Hindlimb muscle (tissue), 1 donor: ENCODE measurements at regions not wholly inside any gene's neighbourhood (a gene's known extent, or its start where the extent isn't known, plus 50 kb on each side); places are given as distances from the start of the nearest gene placed in this dataset.

ENCODE experiments used
- DNase-seq: peaks from one replicate; pipeline ENCODE4 v3.0.0-alpha.2; 2013

DNA sequence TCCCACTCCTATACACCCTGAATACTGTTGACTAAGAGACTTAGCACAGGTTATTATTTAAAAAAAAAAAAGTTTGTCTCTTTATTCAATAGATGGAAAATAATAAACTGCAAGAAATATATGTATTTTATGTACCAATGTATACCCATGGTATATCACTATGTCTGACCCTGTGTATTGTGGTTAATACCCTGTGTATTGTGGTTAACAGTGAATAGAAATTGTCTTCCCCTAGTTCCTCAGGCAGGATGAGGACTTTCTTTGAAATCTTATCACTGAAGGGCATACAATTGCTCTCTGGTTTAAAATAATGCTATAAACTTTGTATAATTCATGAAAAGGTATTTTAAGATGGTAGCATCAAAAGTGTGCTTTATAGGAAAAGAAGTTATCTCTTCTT is 80.0 kb upstream of the TMEM106B start:
- no peak for DNase-seq

DNA sequence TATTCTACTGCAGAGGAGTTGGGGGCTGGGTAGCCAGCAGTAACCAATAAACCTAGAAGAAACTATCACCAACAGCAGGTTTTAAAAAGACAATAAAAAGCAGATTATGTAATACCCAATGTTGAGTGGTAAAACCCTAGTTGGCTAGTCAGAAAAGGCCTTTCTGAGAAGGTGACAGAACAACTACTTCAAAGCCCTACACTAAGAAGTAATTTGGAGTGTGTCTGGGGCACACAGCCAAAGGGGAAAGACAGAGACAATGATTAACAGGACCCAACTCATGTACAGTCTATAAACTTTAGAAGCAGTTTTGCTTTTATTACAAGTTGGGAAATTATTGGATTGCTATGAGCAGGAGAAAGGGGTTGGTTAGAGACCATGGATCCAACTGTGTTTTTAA is 77.2 kb upstream of the TMEM106B start:
- DNase-seq, result no peak

- no peak for DNase-seq
Measured at GRCh38 chr7:12136523-12136922, 74.6 kb upstream of the TMEM106B start.

- DNase-seq, result no peak
Measured at GRCh38 chr7:12137283-12137682, 73.8 kb upstream of the TMEM106B start.

- DNase-seq, result no peak
Measured at GRCh38 chr7:12138421-12138820, 72.7 kb upstream of the TMEM106B start.

DNA sequence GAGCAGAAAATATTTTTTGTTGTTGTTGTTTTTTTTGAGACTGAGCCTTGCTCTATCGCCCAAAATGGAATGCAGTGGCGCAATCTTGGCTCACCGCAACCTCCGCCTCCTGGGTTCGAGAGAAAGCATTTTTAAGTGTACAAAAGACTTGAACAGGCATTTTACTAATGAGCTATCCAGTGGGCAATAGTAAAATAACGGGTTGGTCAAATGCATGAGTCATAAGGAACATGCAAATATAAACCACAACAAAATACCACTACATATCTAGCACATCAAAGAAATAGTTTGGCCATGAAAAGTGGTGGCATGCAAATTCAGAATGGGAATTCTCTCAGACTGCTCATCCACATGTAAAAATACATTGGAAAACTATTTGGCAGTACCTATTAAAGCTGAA is 71.7 kb upstream of the TMEM106B start:
- no peak for DNase-seq

DNA sequence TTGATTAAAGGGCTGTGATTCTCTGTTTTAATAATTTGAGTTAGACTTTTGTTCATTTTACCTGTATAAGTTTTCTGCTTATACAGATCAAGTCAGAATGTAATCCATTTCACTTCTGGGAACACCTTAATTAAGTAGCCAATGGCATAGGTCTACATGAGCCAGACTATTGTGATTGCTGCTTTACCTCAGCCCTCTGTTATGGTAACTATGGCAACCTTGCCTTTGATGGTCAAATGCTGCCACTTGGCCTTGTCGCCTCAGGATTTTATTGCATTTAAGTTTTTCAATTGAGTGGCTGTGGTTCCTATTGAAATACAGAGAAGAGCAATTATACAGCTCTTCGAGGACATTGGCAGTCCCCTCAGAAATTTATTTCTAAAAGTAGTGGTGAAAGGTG is 64.3 kb upstream of the TMEM106B start:
- no peak for DNase-seq

DNA sequence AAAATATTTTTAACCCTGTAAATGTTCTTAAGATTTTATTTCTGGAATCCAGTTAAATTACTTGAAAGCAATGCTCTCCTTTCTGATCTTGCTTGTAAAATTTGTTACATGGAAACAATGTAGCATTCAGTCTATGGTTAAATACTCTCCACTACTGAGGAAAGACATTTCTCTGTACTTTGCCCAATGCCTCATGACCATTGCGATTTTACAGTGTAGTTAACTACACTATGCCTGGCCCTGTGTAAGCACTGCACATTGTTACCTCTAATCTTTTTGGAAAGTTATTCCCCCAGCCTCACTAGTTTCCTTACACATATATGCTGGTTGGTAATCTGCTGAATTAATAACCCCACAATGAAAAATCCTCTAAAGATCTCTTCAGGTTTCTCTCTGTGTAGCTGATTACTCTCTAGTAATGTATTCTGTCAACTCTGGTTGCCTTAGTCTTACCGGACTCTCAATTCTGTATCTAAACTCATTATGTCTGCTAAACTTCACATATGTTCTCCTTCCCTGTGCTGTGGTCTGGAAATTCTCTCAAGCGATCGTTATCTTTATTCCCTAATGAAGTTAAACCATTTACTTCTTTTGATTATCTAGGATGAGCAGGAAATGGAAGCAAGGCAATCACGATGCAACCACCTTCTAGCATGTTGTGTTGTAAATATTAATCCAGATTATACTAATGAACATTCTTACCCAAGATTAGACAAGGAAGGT is 58.7 kb upstream of the TMEM106B start:
- DNase-seq, result no peak

DNA sequence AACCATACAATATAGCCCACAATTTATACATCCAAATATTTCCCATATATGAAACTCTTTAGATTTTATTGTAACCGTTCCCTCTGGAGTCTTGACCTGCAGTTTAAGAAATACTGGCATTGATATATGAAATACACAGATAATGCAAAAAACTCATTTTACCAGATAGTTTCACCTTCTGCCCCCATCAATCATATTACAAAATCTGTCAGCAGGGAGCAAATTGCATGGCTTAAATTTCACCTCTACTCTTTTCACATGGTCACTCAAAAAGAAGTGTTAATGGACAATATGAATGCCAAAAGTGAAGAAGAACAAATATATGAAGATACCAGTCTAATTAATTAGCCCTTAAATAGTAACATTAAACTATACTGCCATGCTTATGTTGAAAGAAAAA is 57.0 kb upstream of the TMEM106B start:
- DNase-seq, result no peak

DNA sequence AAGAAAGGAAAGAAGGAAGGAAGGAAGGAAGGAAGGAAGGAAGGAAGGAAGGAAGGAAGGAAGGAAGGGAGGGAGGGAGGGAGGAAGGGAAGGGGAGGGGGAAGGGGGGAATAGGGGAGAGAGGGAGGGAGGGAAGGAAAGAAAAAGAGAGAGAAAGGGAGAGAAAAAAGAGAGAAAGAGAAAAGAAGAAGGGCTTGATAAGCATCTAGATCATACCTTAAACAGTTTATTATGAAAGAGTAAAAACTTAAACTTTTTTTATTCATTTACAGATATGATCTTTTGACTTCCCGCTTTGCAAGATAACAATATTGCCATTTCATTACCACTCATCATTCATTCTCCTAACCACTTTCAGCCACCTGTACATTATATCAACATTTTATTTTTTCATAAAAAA is 53.6 kb upstream of the TMEM106B start:
- DNase-seq, result no peak

DNA sequence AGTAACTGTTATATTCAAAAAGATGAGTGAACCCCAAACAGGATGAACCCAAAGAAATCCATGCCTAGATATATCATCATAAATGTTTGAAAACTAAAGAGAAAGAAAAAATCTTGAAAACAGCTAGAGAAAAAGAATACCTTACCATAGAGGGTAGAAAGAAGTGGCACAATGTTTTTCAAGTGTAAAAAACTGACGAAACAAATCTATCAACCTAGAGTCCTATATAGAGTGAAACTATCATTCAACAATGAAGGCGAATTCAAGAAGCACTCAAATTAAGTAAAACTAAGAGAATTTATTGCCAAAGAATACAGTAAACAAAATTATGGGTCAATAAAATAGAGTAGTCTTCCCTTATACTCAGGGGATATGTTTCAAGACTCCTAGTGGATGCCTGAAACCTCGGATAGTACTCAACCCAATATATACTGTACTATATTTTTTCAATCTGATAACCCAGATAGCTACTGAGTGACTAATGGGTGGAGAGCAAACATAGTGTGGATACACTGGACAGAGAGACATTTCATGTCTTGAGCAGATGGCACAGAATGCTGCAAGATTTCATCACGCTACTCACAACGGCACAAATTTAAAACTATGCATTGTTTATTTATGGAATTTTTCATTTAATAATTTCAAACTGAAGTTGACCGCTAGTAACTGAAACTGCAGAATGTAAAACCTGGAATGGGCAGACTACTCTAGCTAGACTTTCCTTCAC is 52.6 kb upstream of the TMEM106B start:
- DNase-seq, result no peak

DNA sequence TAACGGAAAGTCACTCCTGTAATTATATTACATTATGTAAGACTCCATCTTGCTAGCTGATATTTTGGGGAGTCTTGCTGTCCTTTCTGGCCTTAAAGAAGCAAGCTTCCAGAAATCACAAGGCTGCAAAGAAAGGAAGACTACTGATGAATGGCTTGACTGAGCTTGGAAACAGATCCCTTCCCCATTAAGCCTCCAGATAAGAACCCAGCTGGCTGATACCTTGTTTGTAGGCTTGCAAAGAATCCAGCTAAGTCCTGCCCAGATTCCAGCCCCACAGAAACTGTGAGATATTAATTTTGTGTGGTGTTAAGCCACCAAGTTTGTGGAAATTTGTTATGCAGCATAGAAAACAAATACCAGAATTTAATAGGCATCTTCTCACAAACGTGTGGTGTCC is 49.9 kb upstream of the TMEM106B start:
- DNase-seq, result no peak
